ENCODE measurements at regions not wholly inside any gene's neighbourhood (a gene's known extent, or its start where the extent isn't known, plus 50 kb on each side); places are given as distances from the start of the nearest gene placed in this dataset.
"Not testable (repeated sequence)": the region's sequence is repeated elsewhere in the genome, so short reads cannot be mapped to it uniquely, and the experiment has no call there.

DNA sequence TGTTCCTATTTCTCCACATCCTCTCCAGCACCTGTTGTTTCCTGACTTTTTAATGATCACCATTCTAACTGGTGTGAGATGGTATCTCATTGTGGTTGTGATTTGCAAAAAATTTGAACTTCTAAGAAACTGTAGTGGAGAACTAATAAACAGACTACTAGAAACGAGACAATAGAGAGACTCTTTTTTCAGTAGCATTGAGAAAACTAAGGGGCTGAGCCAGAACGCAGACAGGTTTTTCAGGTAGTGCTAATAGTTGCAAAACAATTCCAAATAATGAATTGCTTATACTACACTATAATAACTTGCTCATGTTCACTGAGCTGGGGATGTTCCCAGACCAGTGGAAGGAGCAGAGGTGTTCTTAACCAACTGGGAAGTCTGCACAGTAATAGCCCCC lies 98.8 kb upstream of the DPH5 start:
- no peak for DNase-seq (ENCODE audit: low spot score)

DNA sequence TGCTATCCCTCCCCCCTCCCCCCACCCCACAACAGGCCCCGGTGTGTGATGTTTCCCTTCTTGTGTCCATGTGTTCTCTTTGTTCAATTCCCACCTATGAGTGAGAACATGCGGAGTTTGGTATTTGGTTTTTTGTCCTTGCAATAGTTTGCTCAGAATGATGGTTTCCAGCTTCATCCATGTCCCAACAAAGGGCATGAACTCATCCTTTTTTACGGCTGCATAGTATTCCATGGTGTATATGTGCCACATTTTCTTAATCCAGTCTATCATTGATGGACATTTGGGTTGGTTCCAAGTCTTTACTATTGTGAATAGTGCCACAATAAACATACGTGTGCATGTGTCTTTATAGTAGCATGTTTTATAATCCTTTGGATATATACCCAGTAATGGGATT lies 98.3 kb upstream of the DPH5 start:
- DNase-seq (ENCODE audit: low spot score), result not testable (repeated sequence)

DNA sequence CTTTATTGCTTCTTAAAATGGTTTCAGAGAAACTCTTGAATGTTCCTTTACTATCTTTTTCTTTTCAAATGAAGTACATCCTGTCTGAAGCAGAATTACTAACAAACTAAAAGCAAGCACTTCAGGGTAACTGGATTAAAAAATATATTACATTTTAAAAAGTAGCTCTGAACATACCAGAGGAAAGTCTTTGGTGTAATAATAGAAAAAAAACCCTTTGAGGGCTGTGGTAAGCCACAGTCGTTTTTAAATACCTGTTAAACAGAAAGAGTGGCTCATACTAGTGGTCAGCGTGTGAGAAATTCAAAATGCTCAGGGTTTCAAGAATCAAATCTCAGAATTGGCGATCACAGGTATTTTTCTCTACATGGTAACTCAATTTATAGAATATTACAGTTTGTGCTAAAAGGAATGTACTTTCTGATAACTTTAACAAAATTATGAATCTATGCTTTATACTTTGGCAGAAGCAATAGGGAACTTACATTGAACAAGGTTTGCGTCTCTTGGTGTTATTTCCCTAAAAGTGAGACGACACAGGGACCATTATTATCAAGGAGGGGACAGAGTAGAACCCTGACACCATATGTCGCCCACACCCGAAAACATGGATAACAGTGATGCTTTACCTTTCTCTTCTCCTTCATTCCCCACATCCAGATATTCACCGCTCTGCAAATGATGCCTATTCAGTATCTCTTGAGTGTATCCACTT lies 97.0 kb upstream of the DPH5 start:
- no peak for DNase-seq (ENCODE audit: low spot score)

DNA sequence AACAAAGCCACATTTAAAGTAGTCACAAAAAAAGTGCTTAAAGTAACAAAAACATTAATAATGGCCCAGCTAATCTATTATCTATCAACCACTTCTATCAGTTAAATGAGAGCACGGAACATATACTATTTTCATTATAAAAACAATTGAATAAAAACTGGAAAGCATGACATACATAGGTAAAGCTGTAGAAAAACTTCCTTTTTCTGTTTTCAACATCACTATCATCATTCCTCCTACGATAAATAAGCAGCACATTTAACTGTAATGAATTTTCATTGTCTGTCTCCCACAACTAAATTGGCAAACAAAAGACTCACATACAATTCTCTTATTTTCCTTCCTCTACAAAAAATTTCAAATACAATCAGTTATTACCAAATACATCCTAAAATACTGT lies 96.4 kb upstream of the DPH5 start:
- no peak for DNase-seq (ENCODE audit: low spot score)

DNA sequence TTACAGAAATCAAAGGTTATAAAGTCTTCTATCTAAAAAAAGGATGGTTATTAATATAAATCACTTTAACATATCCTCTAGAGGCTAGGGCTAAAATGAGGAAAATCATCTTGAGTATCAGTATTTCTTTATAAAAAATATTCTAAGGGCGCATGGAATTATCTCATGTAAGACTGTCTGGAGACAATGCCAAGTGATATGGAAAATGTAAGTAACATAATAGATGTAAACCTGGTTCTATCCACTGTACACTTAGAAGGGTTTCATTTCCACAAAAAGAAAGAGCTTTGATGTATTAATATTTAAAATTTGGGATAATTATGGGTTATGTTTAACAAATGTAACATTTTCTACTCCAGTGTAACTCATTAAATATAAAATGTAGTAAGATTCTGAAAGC lies 95.9 kb upstream of the DPH5 start:
- no peak for DNase-seq (ENCODE audit: low spot score)

DNA sequence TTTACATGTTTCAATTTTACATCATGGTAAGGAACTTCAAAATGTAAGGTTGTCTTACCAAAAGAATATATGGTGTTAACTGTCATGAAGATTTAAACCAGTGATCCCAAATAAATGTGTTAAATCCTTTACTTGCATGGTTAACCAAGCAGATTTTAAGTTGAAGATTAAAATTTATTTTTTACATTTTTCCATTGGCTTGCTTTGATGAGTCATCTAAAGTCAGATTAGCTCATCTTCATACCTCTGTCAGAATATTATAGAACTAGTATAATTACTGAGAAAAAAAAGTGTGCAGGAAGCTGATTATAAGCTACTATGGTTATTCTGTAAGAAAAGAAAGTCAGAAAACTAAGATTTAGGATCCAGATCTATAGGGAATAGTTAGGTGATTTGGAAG lies 95.3 kb upstream of the DPH5 start:
- no peak for DNase-seq (ENCODE audit: low spot score)

GRCh38 chr1:101119289-101119688 lies 93.7 kb upstream of the DPH5 start:
- DNase-seq (ENCODE audit: low spot score), result no peak

DNA sequence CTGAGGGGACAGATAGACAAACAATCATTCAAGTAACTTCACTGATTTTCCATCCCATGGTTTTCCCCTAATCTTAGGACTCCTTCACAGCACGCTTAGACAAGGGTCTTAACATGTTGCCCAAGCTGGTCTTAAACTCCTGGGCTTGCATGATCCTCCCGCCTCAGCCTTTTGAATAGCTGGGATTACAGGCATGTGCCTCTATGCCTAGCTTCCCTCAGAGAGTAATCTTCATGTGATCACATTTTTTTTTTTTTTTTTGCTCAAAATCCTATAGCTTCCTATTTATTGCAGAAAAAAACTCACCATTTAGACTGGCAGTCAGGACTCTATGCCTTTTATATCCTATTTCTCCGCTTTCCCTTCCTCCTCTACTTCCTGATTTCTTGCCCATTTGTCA lies 90.4 kb upstream of the DPH5 start:
- DNase-seq (ENCODE audit: low spot score), result no peak

DNA sequence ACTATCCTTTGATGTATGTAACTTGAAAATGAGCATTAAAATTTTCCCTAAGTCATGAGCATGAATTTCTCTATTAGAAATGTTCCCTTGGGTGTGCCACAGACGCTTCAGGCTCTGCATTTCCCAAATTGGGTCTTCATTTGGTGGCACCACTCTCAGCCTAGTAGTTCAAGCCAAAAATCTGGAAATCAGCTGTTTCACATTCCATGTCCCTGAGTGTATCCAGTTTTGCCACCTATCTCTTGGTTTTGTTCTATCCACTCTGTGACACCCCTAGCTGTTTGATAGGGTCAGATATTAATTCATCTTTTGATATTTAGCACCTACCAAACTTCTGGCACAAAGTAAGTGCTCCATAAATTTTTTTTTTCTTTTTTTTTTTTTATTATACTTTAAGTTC lies 89.5 kb upstream of the DPH5 start:
- no peak for DNase-seq (ENCODE audit: low spot score)

GRCh38 chr1:101114128-101114527 lies 88.5 kb upstream of the DPH5 start:
- not testable (repeated sequence) for DNase-seq (ENCODE audit: low spot score)

- DNase-seq (ENCODE audit: low spot score), result no peak
Measured at GRCh38 chr1:101112051-101112780, 86.6 kb upstream of the DPH5 start.

DNA sequence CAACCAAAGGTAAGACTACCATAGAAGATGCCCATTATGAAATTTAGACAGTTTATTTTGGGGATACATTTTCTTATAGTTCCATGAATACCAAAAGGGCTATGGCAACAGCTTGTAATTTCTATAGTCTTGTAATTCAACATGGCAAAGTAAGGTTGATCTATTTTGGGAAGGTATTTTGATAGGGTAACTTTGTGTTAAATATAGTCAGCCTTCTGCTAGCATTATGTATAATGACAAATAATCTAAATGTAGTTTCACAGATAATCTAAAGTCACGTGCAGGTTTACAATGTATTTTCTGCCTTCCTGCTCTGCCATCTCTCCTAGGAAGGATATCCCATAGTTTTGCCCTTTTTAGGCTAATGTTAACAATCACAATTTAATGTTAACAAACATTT lies 85.9 kb upstream of the DPH5 start:
- DNase-seq (ENCODE audit: low spot score), result no peak

GRCh38 chr1:101109791-101110190 lies 84.2 kb upstream of the DPH5 start:
- DNase-seq (ENCODE audit: low spot score), result no peak

DNA sequence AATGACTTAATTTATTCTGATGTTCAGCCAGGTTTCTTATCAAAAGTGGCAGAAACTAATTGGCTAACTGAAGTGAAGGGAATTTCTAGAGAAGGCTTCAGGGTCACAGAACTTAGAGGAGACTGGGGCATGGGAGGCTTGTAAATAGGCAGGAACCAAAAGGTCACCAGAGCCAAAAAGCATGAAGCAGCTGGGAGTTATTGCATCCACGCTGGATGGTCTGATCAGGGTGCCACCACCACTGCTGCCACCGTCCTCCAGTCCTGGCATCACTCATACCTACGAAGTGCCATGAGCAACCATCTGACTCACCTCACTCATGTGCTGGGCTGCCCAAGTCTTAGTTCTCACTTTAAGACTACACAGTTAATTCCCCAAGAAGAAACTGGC lies 82.5 kb upstream of the DPH5 start:
- DNase-seq (ENCODE audit: low spot score), result no peak

GRCh38 chr1:101107496-101108110 lies 82.0 kb upstream of the DPH5 start:
- DNase-seq (ENCODE audit: low spot score), result no peak

DNA sequence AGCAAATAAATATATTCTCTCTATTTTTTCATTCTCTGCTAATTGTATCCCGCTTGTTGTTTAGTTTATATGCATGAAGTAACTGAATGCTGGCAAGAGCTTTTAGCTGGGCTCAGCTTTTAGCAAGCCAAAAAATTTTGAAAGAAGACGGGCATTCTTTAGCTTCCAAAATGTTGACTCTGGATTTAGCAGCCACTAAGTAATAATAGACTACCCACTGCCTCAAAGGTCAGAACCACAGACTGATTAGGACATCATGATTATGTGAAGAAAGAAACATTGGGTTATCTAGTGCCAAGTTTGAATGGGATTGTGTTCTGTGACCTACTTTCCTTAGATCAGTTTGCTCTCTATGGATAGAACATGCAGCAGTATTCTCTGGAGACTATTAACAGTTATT lies 80.3 kb upstream of the DPH5 start:
- DNase-seq (ENCODE audit: low spot score), result no peak

DNA sequence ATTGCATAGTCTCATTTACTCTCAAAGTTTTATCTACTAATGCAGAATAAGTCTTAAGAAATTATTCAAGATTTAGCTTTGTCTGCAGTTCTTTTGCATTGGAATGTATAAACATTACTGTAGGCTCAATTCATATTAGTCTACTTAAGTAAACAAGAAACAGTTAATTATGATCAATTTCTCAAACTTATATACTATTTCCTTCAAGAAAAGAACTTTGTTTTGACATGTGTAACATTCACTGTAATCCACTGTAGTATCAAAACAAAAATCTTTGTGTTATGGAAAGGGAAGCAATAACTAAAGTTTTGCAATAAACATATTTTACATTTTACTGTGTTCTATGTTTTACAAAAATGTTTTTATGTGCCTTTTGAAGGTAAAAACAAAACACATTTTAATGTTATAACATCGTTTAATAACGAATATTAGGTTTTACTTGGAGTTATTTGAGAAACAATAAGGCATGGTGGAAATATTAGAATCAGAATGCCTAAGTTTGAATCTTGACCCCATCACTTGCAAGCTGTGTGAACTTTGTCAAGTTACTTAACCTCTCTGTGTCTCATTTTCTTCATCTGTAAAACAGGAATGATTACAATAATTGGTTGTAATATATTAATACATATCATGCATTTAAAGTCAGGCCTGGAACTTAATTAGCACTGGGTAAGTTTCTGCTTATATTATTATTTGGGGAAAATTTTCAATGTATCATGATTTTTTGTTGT lies 77.0 kb upstream of the DPH5 start:
- no peak for DNase-seq (ENCODE audit: low spot score)

GRCh38 chr1:101101360-101101759 lies 75.8 kb upstream of the DPH5 start:
- no peak for DNase-seq (ENCODE audit: low spot score)

- DNase-seq (ENCODE audit: low spot score), result no peak
Measured at GRCh38 chr1:101100674-101101073, 75.1 kb upstream of the DPH5 start.

GRCh38 chr1:101098907-101099306 lies 73.3 kb upstream of the DPH5 start:
- no peak for DNase-seq (ENCODE audit: low spot score)

DNA sequence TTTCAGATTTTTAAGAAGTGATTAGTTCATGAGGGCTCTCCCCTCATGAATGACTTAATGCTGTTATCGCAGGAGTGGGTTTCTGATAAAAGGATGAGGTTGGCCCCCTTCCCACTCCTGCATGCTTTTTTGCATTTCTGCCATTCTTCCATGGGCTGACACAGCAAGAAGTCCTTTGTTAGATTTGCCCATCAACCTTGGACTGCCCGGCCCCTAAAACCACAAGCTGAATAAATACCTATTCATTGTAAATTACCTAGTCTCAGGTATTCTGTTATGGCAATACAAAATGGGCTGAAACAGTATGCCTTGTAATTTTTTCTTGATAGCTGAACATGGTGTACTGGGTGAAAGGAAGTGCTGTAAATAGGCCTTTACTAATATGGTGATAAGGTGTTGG lies 72.7 kb upstream of the DPH5 start:
- DNase-seq (ENCODE audit: low spot score), result no peak

GRCh38 chr1:101089613-101090338 lies 64.2 kb upstream of the DPH5 start:
- no peak for DNase-seq (ENCODE audit: low spot score)
